Upper lobe of left lung (tissue), 4 donors: ENCODE measurements at regions not wholly inside any gene's neighbourhood (a gene's known extent, or its start where the extent isn't known, plus 50 kb on each side); places are given as distances from the start of the nearest gene placed in this dataset.

Source experiments
- EP300 ChIP-seq, 4 donors: sonication (generic); formaldehyde crosslinking; IDR thresholded peaks; one replicate each; pipeline ENCODE4 v1.5.1; 2017; ENCODE audit warnings: antibody characterized with exemption in 4 of 4, control low read depth in 2 of 4
- POLR2A ChIP-seq, 4 donors: fragments of 450-650 bp; IDR thresholded peaks; one replicate each; pipeline ENCODE4 v1.5.1; 2016 to 2017; ENCODE audit warnings: antibody characterized with exemption in 4 of 4, mild to moderate bottlenecking in 2 of 4
- POLR2AphosphoS5 ChIP-seq, 2 donors: sonication (generic); formaldehyde crosslinking; IDR thresholded peaks; one replicate each; pipeline ENCODE4 v1.5.1; 2017; ENCODE audit warnings: antibody characterized with exemption in 2 of 2
- TF ChIP-seq, protein P1 (sequence below), 6 experiments: fragments of 450-650 bp in 4 of 6; fragments of 200-600 bp in 2 of 6; sonication (generic) in 2 of 6; IDR thresholded peaks; one replicate each; pipeline ENCODE4 v1.5.1; 2016 to 2019; ENCODE audit warnings: antibody characterized with exemption in 6 of 6

DNA sequence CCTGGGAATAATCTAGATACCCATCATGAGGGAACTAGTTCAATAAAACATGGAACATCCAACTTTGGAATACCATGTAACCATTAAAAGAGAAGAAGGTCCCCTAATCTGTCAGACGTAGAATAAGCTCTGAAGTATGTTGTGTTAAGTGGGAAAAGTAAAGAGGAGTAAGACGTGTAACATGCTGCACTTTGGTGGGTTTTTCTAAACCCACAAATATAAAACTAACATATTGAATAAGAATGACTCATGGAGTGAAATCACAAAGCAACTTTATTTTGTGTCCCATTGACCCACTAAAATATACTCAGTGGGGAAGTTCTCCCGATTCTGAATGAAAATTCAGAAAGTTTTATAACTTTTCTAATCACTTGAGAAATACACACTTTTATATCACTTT is 67.9 kb upstream of the PIK3R1 start:
- TF ChIP-seq, protein P1, sequence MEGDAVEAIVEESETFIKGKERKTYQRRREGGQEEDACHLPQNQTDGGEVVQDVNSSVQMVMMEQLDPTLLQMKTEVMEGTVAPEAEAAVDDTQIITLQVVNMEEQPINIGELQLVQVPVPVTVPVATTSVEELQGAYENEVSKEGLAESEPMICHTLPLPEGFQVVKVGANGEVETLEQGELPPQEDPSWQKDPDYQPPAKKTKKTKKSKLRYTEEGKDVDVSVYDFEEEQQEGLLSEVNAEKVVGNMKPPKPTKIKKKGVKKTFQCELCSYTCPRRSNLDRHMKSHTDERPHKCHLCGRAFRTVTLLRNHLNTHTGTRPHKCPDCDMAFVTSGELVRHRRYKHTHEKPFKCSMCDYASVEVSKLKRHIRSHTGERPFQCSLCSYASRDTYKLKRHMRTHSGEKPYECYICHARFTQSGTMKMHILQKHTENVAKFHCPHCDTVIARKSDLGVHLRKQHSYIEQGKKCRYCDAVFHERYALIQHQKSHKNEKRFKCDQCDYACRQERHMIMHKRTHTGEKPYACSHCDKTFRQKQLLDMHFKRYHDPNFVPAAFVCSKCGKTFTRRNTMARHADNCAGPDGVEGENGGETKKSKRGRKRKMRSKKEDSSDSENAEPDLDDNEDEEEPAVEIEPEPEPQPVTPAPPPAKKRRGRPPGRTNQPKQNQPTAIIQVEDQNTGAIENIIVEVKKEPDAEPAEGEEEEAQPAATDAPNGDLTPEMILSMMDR (IDR thresholded peaks at IDR 0.05), result no peak
- TF ChIP-seq EP300 (IDR thresholded peaks at IDR 0.05) (no peak), POLR2A (IDR thresholded peaks at IDR 0.05) (no peak), POLR2AphosphoS5 (IDR thresholded peaks at IDR 0.05) (no peak)
